H1 (cell line): ENCODE measurements at regions not wholly inside any gene's neighbourhood (a gene's known extent, or its start where the extent isn't known, plus 50 kb on each side); places are given as distances from the start of the nearest gene placed in this dataset.
A peak's percentile ranks its signal among the peaks of the same experiment; 100 is the strongest.

Source experiments
- CTCF ChIA-PET: fragments of 300-600 bp; sonication (Branson Sonifier 250); formaldehyde crosslinking; loops from one replicate; lab custom pipeline; 2021; ENCODE audit not compliant: partially characterized antibody; lab: Charles Lee
- POLR2A ChIA-PET: fragments of 300-600 bp; sonication (Branson Sonifier 250); formaldehyde crosslinking; loops from one replicate; lab custom pipeline; 2021; ENCODE audit warnings: inconsistent platforms; ENCODE audit not compliant: partially characterized antibody; lab: Charles Lee
- DNase-seq, 2 experiments: peaks; one replicate each; pipeline versions ENCODE4 v3.0.0 to v3.0.0-alpha.2; 2010 to 2022; ENCODE audit warnings: low spot score in 2 of 2, low read depth in 1 of 2, mixed read lengths in 1 of 2
- FAIRE-seq: peaks from 2 replicates; lab custom pipeline; 2011; peaks lifted over from hg19 to GRCh38; lab: Jason Lieb, UNC
- H2AFZ ChIP-seq: 2 replicates; pipeline ENCODE4 v1.8.1; 2012; ENCODE audit warnings: low read length, inconsistent platforms
- H2AK5ac ChIP-seq: 2 replicates; pipeline ENCODE4 v1.6.1; 2013; ENCODE audit warnings: low read depth, low read length
- H2BK120ac ChIP-seq: replicated peaks from 2 replicates; pipeline ENCODE3; 2013; ENCODE audit warnings: low read depth, low read length, inconsistent platforms
- H2BK12ac ChIP-seq: 2 replicates; pipeline ENCODE4 v1.6.1; 2013; ENCODE audit warnings: low read depth, low read length
- H2BK15ac ChIP-seq: 2 replicates; pipeline ENCODE4 v1.6.1; 2013; ENCODE audit warnings: low read length
- H2BK20ac ChIP-seq: 2 replicates; pipeline ENCODE4 v1.6.1; 2013; ENCODE audit warnings: low read length
- H2BK5ac ChIP-seq: 2 replicates; pipeline ENCODE4 v1.6.1; 2013; ENCODE audit warnings: low read depth, low read length
- H3K14ac ChIP-seq: 2 replicates; pipeline ENCODE4 v1.6.1; 2013; ENCODE audit warnings: inconsistent platforms; ENCODE audit not compliant: insufficient read length
- H3K18ac ChIP-seq: 2 replicates; pipeline ENCODE4 v1.6.1; 2013; ENCODE audit warnings: low read length; ENCODE audit errors: extremely low read depth
- H3K23ac ChIP-seq: 2 replicates; pipeline ENCODE4 v1.6.1; 2013; ENCODE audit warnings: inconsistent platforms; ENCODE audit not compliant: insufficient read length
- H3K23me2 ChIP-seq: 2 replicates; pipeline ENCODE4 v1.6.1; 2013; ENCODE audit warnings: low read depth, low read length
- H3K27ac ChIP-seq: 2 replicates; pipeline ENCODE4 v1.6.1; 2011; ENCODE audit warnings: low read depth, low read length, inconsistent platforms
- H3K27me3 ChIP-seq, 4 experiments: replicated peaks in 1 of 4; 1 replicate in 1 of 4; 2 replicates in 3 of 4; pipeline versions ENCODE4 v1.6.1 to v1.8.1; 2011 to 2013; ENCODE audit warnings: low read length in 3 of 4, mild to moderate bottlenecking in 3 of 4, inconsistent platforms in 2 of 4, mixed read lengths in 2 of 4, moderate library complexity in 1 of 4; ENCODE audit not compliant: control insufficient read depth in 3 of 4, insufficient read depth in 3 of 4; ENCODE audit errors: extremely low read depth in 1 of 4
- H3K36me3 ChIP-seq, 4 experiments: 2 replicates each; pipeline versions ENCODE4 v1.6.1 to v1.8.1; 2011 to 2013; ENCODE audit warnings: mild to moderate bottlenecking in 4 of 4, low read length in 3 of 4, moderate library complexity in 2 of 4, control low read depth in 1 of 4, inconsistent platforms in 1 of 4; ENCODE audit not compliant: insufficient read depth in 4 of 4, control insufficient read depth in 2 of 4
- H3K4ac ChIP-seq: replicated peaks from 2 replicates; pipeline ENCODE3; 2013; ENCODE audit warnings: low read length, low read depth, mixed read lengths, inconsistent platforms; ENCODE audit not compliant: insufficient read length
- H3K4me1 ChIP-seq, 4 experiments: replicated peaks in 1 of 4; 1 replicate in 1 of 4; 2 replicates in 3 of 4; pipeline versions ENCODE4 v1.6.1 to v1.8.1; 2011 to 2013; ENCODE audit warnings: low read length in 3 of 4, inconsistent platforms in 2 of 4, mixed read lengths in 1 of 4; ENCODE audit not compliant: insufficient read depth in 4 of 4, control insufficient read depth in 3 of 4
- H3K4me2 ChIP-seq, 2 experiments: 2 replicates each; pipeline versions ENCODE4 v1.6.1 to v1.8.1; 2011 to 2013; ENCODE audit warnings: low read depth in 2 of 2, low read length in 2 of 2, control low read depth in 1 of 2, inconsistent platforms in 1 of 2, mild to moderate bottlenecking in 1 of 2; ENCODE audit not compliant: insufficient read depth in 1 of 2
- H3K4me3 ChIP-seq, 4 experiments: fragments of 200-600, 300-600 bp in 1 of 4; sonication (generic), shearing (Covaris generic), sonication (Bioruptor Twin) in 1 of 4; 2 replicates each; pipeline versions ENCODE4 v1.5.1 to v1.8.1; 2011 to 2016; ENCODE audit warnings: low read length in 4 of 4, low read depth in 3 of 4, control low read depth in 2 of 4, inconsistent platforms in 2 of 4, mild to moderate bottlenecking in 2 of 4, mixed read lengths in 1 of 4, moderate library complexity in 1 of 4; ENCODE audit not compliant: insufficient read depth in 2 of 4; ENCODE audit errors: extremely low read depth in 1 of 4
- H3K56ac ChIP-seq: replicated peaks from 2 replicates; pipeline ENCODE3; 2013; ENCODE audit warnings: low read depth, mild to moderate bottlenecking, mixed read lengths, low read length, inconsistent platforms; ENCODE audit not compliant: insufficient read length
- H3K79me1 ChIP-seq: 2 replicates; pipeline ENCODE4 v1.6.1; 2013; ENCODE audit warnings: low read depth, low read length, control low read depth
- H3K79me2 ChIP-seq, 2 experiments: 2 replicates each; pipeline versions ENCODE4 v1.6.1 to v1.8.1; 2012 to 2013; ENCODE audit warnings: low read length in 2 of 2, mild to moderate bottlenecking in 2 of 2, inconsistent platforms in 1 of 2; ENCODE audit not compliant: insufficient read depth in 2 of 2, control insufficient read depth in 1 of 2
- H3K9ac ChIP-seq, 4 experiments: replicated peaks in 1 of 4; 1 replicate in 1 of 4; 2 replicates in 3 of 4; pipeline versions ENCODE4 v1.6.1 to v1.8.1; 2011 to 2013; ENCODE audit warnings: low read depth in 3 of 4, low read length in 3 of 4, control low read depth in 2 of 4, mild to moderate bottlenecking in 2 of 4, moderate library complexity in 2 of 4, inconsistent platforms in 1 of 4; ENCODE audit errors: extremely low read depth in 1 of 4
- H3K9me3 ChIP-seq, 2 experiments: 2 replicates each; pipeline versions ENCODE4 v1.6.1 to v1.8.1; 2012 to 2013; ENCODE audit warnings: mild to moderate bottlenecking in 2 of 2, moderate library complexity in 2 of 2, control low read depth in 1 of 2, inconsistent platforms in 1 of 2, low read depth in 1 of 2, low read length in 1 of 2, mixed read lengths in 1 of 2; ENCODE audit not compliant: insufficient read depth in 2 of 2
- H4K20me1 ChIP-seq, 2 experiments: replicated peaks in 1 of 2; 2 replicates each; pipeline versions ENCODE3 to v1.8.1; 2011 to 2013; ENCODE audit warnings: inconsistent platforms in 2 of 2, low read length in 2 of 2, mild to moderate bottlenecking in 1 of 2; ENCODE audit not compliant: insufficient read depth in 2 of 2, control insufficient read depth in 1 of 2
- H4K5ac ChIP-seq: 2 replicates; pipeline ENCODE4 v1.6.1; 2013; ENCODE audit warnings: low read length, low read depth, mixed read lengths, inconsistent platforms; ENCODE audit not compliant: insufficient read length
- H4K8ac ChIP-seq: 2 replicates; pipeline ENCODE4 v1.8.0; 2013; ENCODE audit warnings: mild to moderate bottlenecking, moderate library complexity, low read length, inconsistent platforms; ENCODE audit not compliant: insufficient read depth; ENCODE audit errors: extremely low read depth
- H4K91ac ChIP-seq: replicated peaks from 2 replicates; pipeline ENCODE3; 2013; ENCODE audit warnings: low read length, mixed read lengths, inconsistent platforms; ENCODE audit not compliant: insufficient read length
- BACH1 ChIP-seq: IDR thresholded peaks from 2 replicates; pipeline ENCODE4 v1.6.1; 2012; ENCODE audit warnings: low read length, improper control_type of control experiment
- CEBPB ChIP-seq: IDR thresholded peaks from 2 replicates; pipeline ENCODE4 v1.6.1; 2012; ENCODE audit warnings: low read depth, low read length
- HDAC6 ChIP-seq: IDR thresholded peaks from one replicate; pipeline ENCODE4 v1.7.1; 2012; ENCODE audit warnings: low read depth, mild to moderate bottlenecking, inconsistent platforms, low read length, moderate library complexity
- NRF1 ChIP-seq: IDR thresholded peaks from 2 replicates; pipeline ENCODE4 v1.6.1; 2011; ENCODE audit warnings: mild to moderate bottlenecking, low read depth, low read length, improper control_type of control experiment
- TF ChIP-seq, protein P1 (sequence below): IDR thresholded peaks from 2 replicates; pipeline ENCODE4 v1.6.1; 2012; ENCODE audit warnings: low read length, inconsistent platforms

DNA sequence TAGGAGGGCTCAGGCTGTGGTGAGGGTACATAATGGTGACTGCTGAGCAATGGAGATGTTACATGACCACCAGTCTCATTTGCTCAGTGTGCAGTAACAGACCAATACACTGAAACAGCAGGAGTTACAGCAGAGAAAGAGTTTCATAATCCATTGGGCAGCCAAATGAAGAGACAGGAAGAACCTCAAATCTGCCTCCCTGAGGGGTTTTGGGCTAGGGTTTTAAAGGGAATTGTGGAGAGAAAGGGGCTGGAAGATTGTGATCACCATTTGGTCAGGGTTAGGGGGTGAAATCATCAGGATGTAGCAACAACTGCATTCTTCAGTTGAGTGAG, 838.3 kb downstream of the GRID1 start:
- ChIA-PET POLR2A (no interaction called here), CTCF (interaction anchor here (0.7 kb wide), 1 partner anchor 13 kb away, joined by 3 read pairs; no protein-coding TSS in a partner anchor)
- no peak for FAIRE-seq
- Histone ChIP-seq H2BK120ac (no peak overlapping the region), H3K4me1 (peaks cover 0 to 6% (median 2%) of the 10 kb centered on the region in 4 experiments; a peak in 4 of 7 replicates), H3K27ac (no peak overlapping the region), H3K79me1 (no peaks in the 10 kb centered on the region), H3K79me2 (no peaks in the 10 kb centered on the region), H4K91ac (no peak overlapping the region), H2AK5ac (no peak overlapping the region), H2AFZ (no peak overlapping the region), H3K56ac (no peak overlapping the region), H3K4me2 (no peak overlapping the region), H2BK15ac (peak overlapping the region; percentile 48; the same call in 1 of the 2 replicates), H2BK20ac (no peak overlapping the region), H3K23me2 (no peaks in the 10 kb centered on the region), H3K4me3 (no peak overlapping the region), H3K9ac (no peak overlapping the region), H3K18ac (no peak overlapping the region), H3K36me3 (no peaks in the 10 kb centered on the region), H3K14ac (no peak overlapping the region), H4K20me1 (no peaks in the 10 kb centered on the region), H3K4ac (no peak overlapping the region), H4K5ac (no peak overlapping the region), H3K23ac (no peak overlapping the region), H2BK5ac (no peak overlapping the region), H2BK12ac (no peak overlapping the region), H3K9me3 (no peaks in the 10 kb centered on the region; a peak in 1 of 4 replicates), H4K8ac (no peak overlapping the region), H3K27me3 (no peaks in the 10 kb centered on the region)
- DNase-seq: no peak
- TF ChIP-seq NRF1 (no peak), HDAC6 (no peak), BACH1 (no peak), CEBPB (no peak)
- TF ChIP-seq, protein P1, sequence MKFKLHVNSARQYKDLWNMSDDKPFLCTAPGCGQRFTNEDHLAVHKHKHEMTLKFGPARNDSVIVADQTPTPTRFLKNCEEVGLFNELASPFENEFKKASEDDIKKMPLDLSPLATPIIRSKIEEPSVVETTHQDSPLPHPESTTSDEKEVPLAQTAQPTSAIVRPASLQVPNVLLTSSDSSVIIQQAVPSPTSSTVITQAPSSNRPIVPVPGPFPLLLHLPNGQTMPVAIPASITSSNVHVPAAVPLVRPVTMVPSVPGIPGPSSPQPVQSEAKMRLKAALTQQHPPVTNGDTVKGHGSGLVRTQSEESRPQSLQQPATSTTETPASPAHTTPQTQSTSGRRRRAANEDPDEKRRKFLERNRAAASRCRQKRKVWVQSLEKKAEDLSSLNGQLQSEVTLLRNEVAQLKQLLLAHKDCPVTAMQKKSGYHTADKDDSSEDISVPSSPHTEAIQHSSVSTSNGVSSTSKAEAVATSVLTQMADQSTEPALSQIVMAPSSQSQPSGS: no peak
